GM10248 (cell line): ENCODE measurements at regions not wholly inside any gene's neighbourhood (a gene's known extent, or its start where the extent isn't known, plus 50 kb on each side); places are given as distances from the start of the nearest gene placed in this dataset.
"Not testable (repeated sequence)": the region's sequence is repeated elsewhere in the genome, so short reads cannot be mapped to it uniquely, and the experiment has no call there.

ENCODE experiments used
- CTCF ChIA-PET: fragments of 300-600 bp; sonication (Branson Sonifier 250); formaldehyde crosslinking; extraction: SDS; loops from one replicate; lab custom pipeline; 2021; ENCODE audit warnings: antibody characterized with exemption; lab: Yijun Ruan, JAX
- POLR2A ChIA-PET: fragments of 350-650 bp; sonication (Branson Sonifier 250); formaldehyde crosslinking; extraction: SDS; loops from one replicate; lab custom pipeline; 2020; ENCODE audit warnings: antibody characterized with exemption; lab: Yijun Ruan, JAX
- DNase-seq: peaks from one replicate; pipeline ENCODE4 v3.0.0; 2012; ENCODE audit errors: extremely low spot score
- CTCF ChIP-seq: IDR thresholded peaks from 2 replicates; pipeline ENCODE4 v1.5.1; 2012; ENCODE audit warnings: mild to moderate bottlenecking, low read depth; ENCODE audit errors: extremely low read depth, missing control alignments, control extremely low read depth

- TF ChIP-seq CTCF = no peak
- ChIA-PET POLR2A (no interaction called here), CTCF (no interaction called here)
- no peak for DNase-seq
These were observed 233.2 kb upstream of the DAB2 start for GRCh38 chr5:39657943-39658342.

DNA sequence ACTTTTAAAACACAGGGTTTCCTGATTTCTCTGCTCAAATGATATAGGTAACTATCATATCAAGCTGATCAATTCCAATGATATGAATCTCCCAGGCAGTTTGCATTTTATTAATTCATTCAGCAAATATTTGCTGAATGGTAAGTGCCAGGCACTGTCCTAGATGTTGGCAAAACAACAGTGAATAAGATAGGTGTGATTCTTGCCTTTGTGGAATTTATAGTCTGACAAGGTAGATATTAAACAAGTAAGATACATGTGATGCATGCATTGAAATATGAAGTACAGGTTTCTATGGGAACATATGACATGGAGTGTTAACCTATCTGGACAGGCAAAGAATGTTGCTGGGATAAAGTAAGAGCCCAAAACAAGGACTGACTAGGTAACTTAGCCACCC, 231.8 kb upstream of the DAB2 start:
- TF ChIP-seq CTCF = no peak
- CTCF ChIA-PET = no interaction called here
- no peak for DNase-seq
- POLR2A ChIA-PET = no interaction called here

DNA sequence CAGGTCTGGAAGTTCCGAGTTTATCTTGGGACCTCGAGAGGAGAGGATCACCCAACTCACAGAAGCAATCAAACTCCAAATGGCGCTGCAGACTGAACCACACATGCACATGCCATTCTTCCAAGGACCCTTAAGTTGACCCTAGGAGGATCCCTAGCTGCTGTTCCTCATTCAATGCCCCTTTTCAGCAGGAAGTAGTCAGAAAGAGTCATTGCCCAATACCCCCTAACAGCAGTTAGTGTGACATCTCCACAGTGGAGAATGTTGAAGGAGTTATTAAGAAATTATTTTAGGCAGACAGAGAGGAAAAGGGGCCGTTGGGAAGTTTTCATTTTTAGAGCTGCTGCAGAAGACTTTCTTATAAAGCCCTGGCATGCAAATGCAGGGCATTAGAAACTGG, 229.9 kb upstream of the DAB2 start:
- POLR2A ChIA-PET = no interaction called here
- CTCF ChIA-PET = interaction anchor here (1.0 kb wide), 1 partner anchor 16 kb away, joined by 3 read pairs; no protein-coding TSS in a partner anchor
- no peak for DNase-seq
- no peak for TF ChIP-seq CTCF

DNA sequence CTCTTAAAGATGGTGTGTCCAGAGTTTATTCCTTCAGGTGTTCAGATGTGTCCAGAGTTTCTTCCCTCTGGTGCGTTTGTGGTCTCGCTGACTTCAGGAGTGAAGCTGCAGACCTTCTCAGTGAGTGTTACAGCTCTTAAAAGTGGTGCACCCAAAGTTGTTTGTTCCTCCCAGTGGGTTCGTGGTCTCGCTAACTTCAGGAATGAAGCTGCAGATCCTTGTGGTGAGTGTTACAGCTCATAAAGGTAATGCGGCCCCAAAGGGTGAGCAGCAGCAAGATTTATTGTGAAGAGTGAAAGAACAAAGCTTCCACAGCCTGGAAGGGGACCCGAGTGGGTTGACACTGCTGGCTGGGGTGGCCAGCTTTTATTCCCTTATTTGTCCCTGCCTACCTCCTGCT, 227.7 kb upstream of the DAB2 start:
- CTCF ChIA-PET = interaction anchor here (0.8 to 2.0 kb wide), 3 partner anchors 9 to 110 kb away, joined by 3 to 4 read pairs (median 3); no protein-coding TSS in a partner anchor
- POLR2A ChIA-PET, DNase-seq: not testable (repeated sequence)

DNA sequence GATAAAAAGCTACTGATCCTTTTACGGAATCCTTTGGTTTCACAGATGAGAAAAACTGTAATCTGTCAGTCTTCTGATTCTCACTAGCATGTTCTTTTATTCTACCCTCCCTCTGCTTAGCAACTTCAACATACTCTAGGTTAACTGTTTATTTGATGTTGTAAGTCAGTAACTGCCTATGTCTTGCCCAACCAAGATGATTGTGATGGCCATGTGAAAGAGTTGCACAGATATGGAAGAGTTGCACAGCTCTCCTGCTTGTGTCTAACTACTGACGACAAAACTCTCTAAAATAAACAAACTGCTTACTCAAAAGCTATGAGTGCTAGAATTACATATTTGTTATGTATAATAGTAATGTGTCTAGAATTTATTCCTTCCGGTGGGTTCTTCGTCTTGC, 227.3 kb upstream of the DAB2 start:
- no peak for TF ChIP-seq CTCF
- CTCF ChIA-PET = interaction anchor here (1.7 kb wide), 1 partner anchor 16 kb away, joined by 3 read pairs; no protein-coding TSS in a partner anchor
- no peak for DNase-seq
- POLR2A ChIA-PET = no interaction called here

DNA sequence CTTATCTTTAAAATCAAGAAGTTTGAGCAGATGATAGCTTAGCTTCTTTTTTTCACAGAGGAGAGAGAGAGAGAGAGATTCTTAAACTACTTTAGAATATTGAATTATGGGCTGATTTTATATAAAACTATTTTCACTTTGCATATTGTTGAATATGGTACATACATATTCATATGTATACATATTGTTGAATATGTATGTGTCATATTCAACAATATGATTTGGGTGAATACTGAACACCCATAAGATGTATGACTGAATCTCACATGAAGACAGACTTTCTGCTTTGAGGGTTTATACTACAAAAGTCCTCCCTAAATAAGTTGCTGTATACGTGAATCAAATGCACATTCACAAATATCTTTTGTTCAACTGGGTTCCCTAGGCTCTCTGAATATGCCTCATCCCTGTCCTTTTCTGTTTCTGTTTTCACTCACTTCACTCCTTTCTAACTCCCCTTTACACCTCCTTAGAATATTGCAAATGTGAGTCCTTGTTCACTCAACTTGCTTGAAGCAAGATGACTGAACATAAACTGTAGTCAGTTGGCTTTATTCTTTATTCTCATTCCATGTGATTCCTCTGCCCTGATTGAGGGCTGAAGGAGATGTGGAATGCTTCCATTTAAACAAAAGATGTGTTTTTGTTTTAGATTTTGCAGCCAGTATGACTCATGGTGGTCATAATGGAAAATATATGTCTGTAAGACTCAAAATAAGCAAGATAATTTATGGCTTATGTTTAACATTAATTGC, 225.4 kb upstream of the DAB2 start:
- no peak for TF ChIP-seq CTCF
- POLR2A ChIA-PET = no interaction called here
- DNase-seq = no peak
- CTCF ChIA-PET = no interaction called here

- no peak for TF ChIP-seq CTCF
- POLR2A ChIA-PET = no interaction called here
- no peak for DNase-seq
- CTCF ChIA-PET = no interaction called here
These were observed 224.1 kb upstream of the DAB2 start for GRCh38 chr5:39648848-39649227.
